Neuronal stem cell (in vitro differentiated cells): ENCODE measurements at regions not wholly inside any gene's neighbourhood (a gene's known extent, or its start where the extent isn't known, plus 50 kb on each side); places are given as distances from the start of the nearest gene placed in this dataset.
"Not testable (repeated sequence)": the region's sequence is repeated elsewhere in the genome, so short reads cannot be mapped to it uniquely, and the experiment has no call there.

ENCODE experiments used
- DNase-seq: peaks from one replicate; pipeline ENCODE4 v3.0.0-alpha.2; 2013; ENCODE audit warnings: low spot score
- H2AFZ ChIP-seq: one replicate; pipeline ENCODE4 v1.6.1; 2013; ENCODE audit warnings: mild to moderate bottlenecking, low read length, inconsistent platforms
- H2AK5ac ChIP-seq: 2 replicates; pipeline ENCODE4 v1.6.1; 2013; ENCODE audit warnings: low read depth, mild to moderate bottlenecking, inconsistent platforms, low read length, moderate library complexity, mixed read lengths
- H2BK120ac ChIP-seq: 2 replicates; pipeline ENCODE4 v1.6.1; 2013; ENCODE audit warnings: low read depth, mild to moderate bottlenecking, inconsistent platforms, low read length, moderate library complexity, mixed read lengths
- H2BK12ac ChIP-seq: one replicate; pipeline ENCODE4 v1.6.1; 2013; ENCODE audit warnings: low read length, inconsistent platforms
- H2BK15ac ChIP-seq: 2 replicates; pipeline ENCODE4 v1.6.1; 2013; ENCODE audit warnings: mild to moderate bottlenecking, low read length, inconsistent platforms, mixed read lengths
- H2BK5ac ChIP-seq: one replicate; pipeline ENCODE4 v1.6.1; 2013; ENCODE audit warnings: inconsistent platforms, mild to moderate bottlenecking, low read length, moderate library complexity
- H3K14ac ChIP-seq: one replicate; pipeline ENCODE4 v1.6.1; 2013; ENCODE audit warnings: low read length, inconsistent platforms
- H3K18ac ChIP-seq: 2 replicates; pipeline ENCODE4 v1.6.1; 2013; ENCODE audit warnings: low read length, inconsistent platforms
- H3K23ac ChIP-seq: 2 replicates; pipeline ENCODE4 v1.6.1; 2013; ENCODE audit warnings: low read depth, mild to moderate bottlenecking, mixed read lengths, low read length, inconsistent platforms; ENCODE audit not compliant: poor library complexity
- H3K27ac ChIP-seq: replicated peaks from 3 replicates; pipeline ENCODE4 v1.5.1; 2013; ENCODE audit warnings: low read length, inconsistent platforms
- H3K27me3 ChIP-seq, 3 experiments: 2 replicates each; pipeline ENCODE4 v1.6.1; 2013; ENCODE audit warnings: low read length in 3 of 3, mild to moderate bottlenecking in 2 of 3, inconsistent platforms in 1 of 3, low read depth in 1 of 3, mixed read lengths in 1 of 3, moderate library complexity in 1 of 3; ENCODE audit not compliant: control insufficient read depth in 3 of 3, insufficient read depth in 3 of 3
- H3K36me3 ChIP-seq, 2 donors: replicated peaks in 1 of 2; 2 replicates each; pipeline ENCODE4 v1.6.1; 2013; ENCODE audit warnings: low read length in 2 of 2; ENCODE audit not compliant: control insufficient read depth in 2 of 2, insufficient read depth in 2 of 2
- H3K4ac ChIP-seq: 2 replicates; pipeline ENCODE4 v1.6.1; 2013; ENCODE audit warnings: inconsistent platforms, mild to moderate bottlenecking, low read length, moderate library complexity
- H3K4me1 ChIP-seq, 2 donors: 1 replicate in 1 of 2; 2 replicates in 1 of 2; pipeline ENCODE4 v1.6.1; 2013; ENCODE audit warnings: low read length in 2 of 2, low read depth in 1 of 2; ENCODE audit not compliant: control insufficient read depth in 2 of 2, insufficient read depth in 1 of 2
- H3K4me2 ChIP-seq: one replicate; pipeline ENCODE4 v1.6.1; 2013; ENCODE audit warnings: mild to moderate bottlenecking, low read length, inconsistent platforms; ENCODE audit not compliant: insufficient read depth, poor library complexity, severe bottlenecking
- H3K4me3 ChIP-seq, 2 donors: 2 replicates each; pipeline ENCODE4 v1.5.1; 2013; ENCODE audit warnings: low read length in 2 of 2, mild to moderate bottlenecking in 2 of 2, inconsistent platforms in 1 of 2, moderate library complexity in 1 of 2
- H3K79me1 ChIP-seq: one replicate; pipeline ENCODE4 v1.6.1; 2013; ENCODE audit warnings: low read depth, mild to moderate bottlenecking, inconsistent platforms, low read length, moderate library complexity
- H3K9ac ChIP-seq: one replicate; pipeline ENCODE4 v1.6.1; 2013; ENCODE audit warnings: mild to moderate bottlenecking, low read depth, low read length, inconsistent platforms; ENCODE audit not compliant: poor library complexity
- H3K9me3 ChIP-seq, 2 donors: replicated peaks in 1 of 2; 2 replicates each; pipeline versions ENCODE3 to v1.6.1; 2013; ENCODE audit warnings: low read length in 2 of 2, mild to moderate bottlenecking in 2 of 2, inconsistent platforms in 1 of 2, low read depth in 1 of 2, mixed read lengths in 1 of 2, moderate library complexity in 1 of 2; ENCODE audit not compliant: control insufficient read depth in 2 of 2, insufficient read depth in 1 of 2
- H4K8ac ChIP-seq: one replicate; pipeline ENCODE4 v1.6.1; 2013; ENCODE audit warnings: low read depth, mild to moderate bottlenecking, inconsistent platforms, low read length, moderate library complexity
- H4K91ac ChIP-seq: one replicate; pipeline ENCODE4 v1.6.1; 2013; ENCODE audit warnings: low read length, low read depth, mild to moderate bottlenecking, inconsistent platforms; ENCODE audit not compliant: poor library complexity
- WGBS, 2 donors: extraction: QIAGEN DNeasy Blood & Tissue Kit; methylation state at CpG; one replicate each; pipeline ENCODE4 v1.1.7; 2013; ENCODE audit warnings: missing lambda C conversion rate in 2 of 2, mixed read lengths in 1 of 2; ENCODE audit not compliant: insufficient read length in 2 of 2, insufficient replicate concordance in 1 of 2; ENCODE audit errors: extremely low coverage in 2 of 2; 5-methylcytosine and 5-hydroxymethylcytosine counted together

DNA sequence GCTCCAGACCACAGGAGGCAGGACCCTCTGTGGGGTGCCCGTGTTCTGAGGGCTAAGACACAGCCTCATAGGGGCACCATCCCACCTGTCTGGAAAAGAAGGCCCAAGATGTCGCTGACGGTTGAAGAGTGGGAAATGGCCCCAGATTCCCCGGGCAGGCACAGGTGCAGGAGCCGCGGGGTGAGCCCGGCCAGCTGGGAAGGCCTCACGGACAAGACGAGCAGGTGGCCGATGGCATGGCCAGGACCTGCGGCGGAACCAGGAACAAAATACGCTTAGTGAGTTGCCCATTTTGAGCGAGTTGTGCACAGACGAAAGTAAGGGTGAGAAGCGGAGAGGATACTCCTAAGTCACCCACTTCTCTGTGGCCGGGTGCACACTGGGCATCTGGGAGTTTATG, 1625.3 kb upstream of the GOT2 start:
- H3K27ac ChIP-seq, H3K23ac ChIP-seq, H2BK15ac ChIP-seq, H2BK120ac ChIP-seq, H3K9ac ChIP-seq, H3K36me3 ChIP-seq, H2AFZ ChIP-seq, H4K91ac ChIP-seq, H3K4me1 ChIP-seq, H3K18ac ChIP-seq, DNase-seq, H3K27me3 ChIP-seq, H3K14ac ChIP-seq, H3K4me3 ChIP-seq, H2BK12ac ChIP-seq, H3K79me1 ChIP-seq, H2BK5ac ChIP-seq, H4K8ac ChIP-seq, H3K4ac ChIP-seq, H3K9me3 ChIP-seq, H2AK5ac ChIP-seq, H3K4me2 ChIP-seq: not testable (repeated sequence)
- WGBS, 2 donors = no CpG with 5 or more reads among the region's 17 CpGs

DNA sequence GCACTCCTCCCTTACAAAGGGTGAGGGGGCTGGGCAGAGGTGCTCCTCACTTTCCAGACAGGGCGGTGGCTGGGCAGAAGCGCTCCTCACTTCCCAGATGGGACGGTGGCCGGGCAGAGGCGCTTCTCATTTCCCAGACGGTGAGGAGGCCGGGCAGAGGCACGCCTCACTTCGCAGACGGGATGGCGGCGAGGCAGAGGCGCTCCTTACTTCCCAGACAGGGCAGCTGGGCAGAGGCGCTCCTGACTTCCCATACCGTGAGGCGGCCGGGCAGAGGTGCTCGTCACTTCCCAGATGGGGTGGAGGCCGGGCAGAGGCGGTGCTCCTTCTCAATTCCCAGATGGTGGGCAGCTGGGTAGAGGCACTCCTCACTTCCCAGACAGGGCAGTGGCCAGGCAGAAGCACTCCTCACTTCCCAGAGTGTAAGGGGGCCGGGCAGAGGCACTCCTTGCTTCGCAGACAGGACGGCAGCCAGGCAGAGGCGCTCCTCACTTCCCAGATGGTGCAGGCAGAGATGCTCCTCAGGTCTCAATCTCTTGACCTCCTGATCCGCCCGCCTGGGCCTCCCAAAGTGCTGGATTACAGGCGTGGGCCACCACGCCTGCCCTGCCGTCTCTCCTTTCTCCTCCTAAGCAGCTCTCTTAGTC, 1623.9 kb upstream of the GOT2 start:
- not testable (repeated sequence) for DNase-seq, H3K4ac ChIP-seq, H4K91ac ChIP-seq, H3K9ac ChIP-seq, H3K14ac ChIP-seq, H3K36me3 ChIP-seq, H3K4me3 ChIP-seq, H2AFZ ChIP-seq, H3K27me3 ChIP-seq, H2BK12ac ChIP-seq, H4K8ac ChIP-seq, H3K23ac ChIP-seq, H2BK120ac ChIP-seq, H3K4me1 ChIP-seq, H2BK5ac ChIP-seq, H2AK5ac ChIP-seq, H3K18ac ChIP-seq, H3K4me2 ChIP-seq, H2BK15ac ChIP-seq, H3K79me1 ChIP-seq, H3K27ac ChIP-seq, H3K9me3 ChIP-seq
- WGBS, 2 donors = no CpG with 5 or more reads among the region's 29 CpGs

DNA sequence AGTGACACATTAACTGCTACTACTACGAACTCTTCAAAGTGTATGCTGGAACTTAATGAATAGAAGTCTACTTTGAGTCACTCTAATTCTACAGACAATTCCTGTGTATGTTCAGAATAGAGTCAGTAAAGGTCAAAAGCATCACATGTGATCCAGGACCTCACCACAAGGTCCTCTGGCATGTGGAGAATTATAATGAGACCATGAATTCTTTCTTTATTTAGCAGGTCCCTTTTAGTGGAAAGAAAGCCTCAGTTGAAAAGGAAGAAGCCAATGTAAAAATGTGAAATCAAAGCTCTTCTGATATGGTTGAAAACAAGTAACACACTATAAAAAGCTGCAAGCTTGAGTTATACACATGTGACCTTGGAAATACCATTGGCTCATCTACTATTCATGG, 1612.1 kb upstream of the GOT2 start:
- H3K18ac ChIP-seq = no peak overlapping the region
- no peak overlapping the region for H2BK5ac ChIP-seq
- H2AFZ ChIP-seq = no peak overlapping the region
- no peaks in the 10 kb centered on the region for H3K27me3 ChIP-seq
- no peak overlapping the region for H3K27ac ChIP-seq
- no CpG with 5 or more reads among the region's 1 CpG for WGBS, 2 donors
- H3K4me2 ChIP-seq = no peak overlapping the region
- no peaks in the 10 kb centered on the region for H3K36me3 ChIP-seq
- no peak overlapping the region for H3K9ac ChIP-seq
- no peak overlapping the region for H2BK120ac ChIP-seq
- no peaks in the 10 kb centered on the region for H3K9me3 ChIP-seq
- H3K4ac ChIP-seq = no peak overlapping the region
- H3K14ac ChIP-seq = no peak overlapping the region
- no peak overlapping the region for H2BK15ac ChIP-seq
- H3K4me3 ChIP-seq = no peak overlapping the region
- H3K79me1 ChIP-seq = no peaks in the 10 kb centered on the region
- no peak for DNase-seq
- H2BK12ac ChIP-seq = no peak overlapping the region
- no peaks in the 10 kb centered on the region for H3K4me1 ChIP-seq
- no peak overlapping the region for H2AK5ac ChIP-seq
- no peak overlapping the region for H4K8ac ChIP-seq
- no peak overlapping the region for H3K23ac ChIP-seq
- no peak overlapping the region for H4K91ac ChIP-seq

DNA sequence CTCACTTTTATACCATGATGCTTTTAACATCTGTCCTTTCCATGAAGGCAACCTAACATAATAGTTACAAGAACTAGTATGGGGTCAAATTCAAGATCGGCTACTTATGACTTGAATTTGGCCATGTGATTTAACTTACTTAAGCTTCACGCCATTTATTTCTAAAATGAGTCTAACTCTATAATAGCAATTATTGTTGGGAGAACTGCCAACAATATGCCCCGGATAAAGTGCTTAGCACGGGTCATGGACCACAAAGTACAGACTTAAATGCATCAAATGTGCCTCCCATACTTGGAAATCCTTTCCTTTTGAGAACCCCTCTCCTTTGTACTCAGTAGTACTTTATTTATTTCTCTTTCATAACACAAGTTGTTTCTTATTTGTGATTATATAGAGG, 1603.6 kb upstream of the GOT2 start:
- Histone ChIP-seq H3K18ac (no peak overlapping the region), H2BK5ac (no peak overlapping the region), H3K27me3 (no peaks in the 10 kb centered on the region), H2BK120ac (no peak overlapping the region), H2AK5ac (no peak overlapping the region), H3K79me1 (no peaks in the 10 kb centered on the region), H3K4me3 (no peak overlapping the region), H3K27ac (no peak overlapping the region), H3K23ac (no peak overlapping the region), H3K9ac (no peak overlapping the region), H3K9me3 (no peaks in the 10 kb centered on the region), H3K14ac (no peak overlapping the region), H2AFZ (no peak overlapping the region), H3K4me1 (no peaks in the 10 kb centered on the region), H2BK15ac (no peak overlapping the region), H3K4me2 (no peak overlapping the region), H3K36me3 (peaks cover 0 to 2% of the 10 kb centered on the region in 2 donors), H3K4ac (no peak overlapping the region), H4K8ac (no peak overlapping the region), H4K91ac (no peak overlapping the region), H2BK12ac (no peak overlapping the region)
- DNase-seq = no peak
- no CpG with 5 or more reads among the region's 4 CpGs for WGBS, 2 donors
